NCI-H524 treated with DMSO at 0.1 percent for 48 hours (cell line): ENCODE measurements at regions not wholly inside any gene's neighbourhood (a gene's known extent, or its start where the extent isn't known, plus 50 kb on each side); places are given as distances from the start of the nearest gene placed in this dataset.
"Not testable (repeated sequence)": the region's sequence is repeated elsewhere in the genome, so short reads cannot be mapped to it uniquely, and the experiment has no call there.

Experiments
- DNase-seq: peaks from one replicate; lab custom pipeline; 2025; lab: John Stamatoyannopoulos, UW

GRCh38 chr10:35263827-35264226 is 72.5 kb upstream of the CCNY start:
- DNase-seq, result not testable (repeated sequence)

DNA sequence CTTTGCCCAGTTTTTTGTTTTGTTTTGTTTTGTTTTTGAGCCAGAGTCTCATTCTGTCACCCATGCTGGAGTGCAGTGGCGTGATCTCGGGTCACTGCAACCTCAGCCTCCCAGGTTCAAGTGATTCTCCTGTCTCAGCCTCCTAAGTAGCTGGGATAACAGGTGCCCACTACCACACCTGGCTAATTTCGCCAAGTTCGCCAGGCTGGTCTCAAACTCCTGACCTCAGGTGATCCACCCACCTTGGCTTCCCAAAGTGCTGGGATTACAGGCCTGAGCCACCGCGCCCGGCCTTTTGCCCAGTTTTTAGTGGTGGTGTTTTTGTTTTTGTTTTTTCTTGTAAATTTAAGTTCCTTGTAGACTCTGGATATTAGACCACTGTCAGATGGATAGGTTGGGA is 71.7 kb upstream of the CCNY start:
- not testable (repeated sequence) for DNase-seq

DNA sequence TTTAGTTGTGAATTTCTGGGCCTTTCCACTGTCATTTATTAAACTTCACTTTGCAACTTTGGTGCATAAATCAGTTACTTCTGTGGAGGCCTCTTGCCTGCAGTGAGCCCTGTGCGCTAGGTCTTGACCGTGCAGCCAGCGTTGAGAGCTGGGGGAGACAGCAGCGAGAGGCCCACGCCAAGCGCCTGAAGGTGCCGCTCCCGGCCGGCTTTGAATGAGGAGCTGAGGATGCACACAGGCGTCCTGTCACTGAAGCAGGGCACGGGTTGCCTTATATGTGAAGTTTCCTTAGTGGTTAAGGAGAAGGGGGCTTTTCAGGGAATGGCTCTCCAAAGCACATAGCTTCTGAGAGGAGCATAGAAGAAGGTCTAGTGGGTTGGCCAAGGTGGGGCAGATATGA is 70.9 kb upstream of the CCNY start:
- no peak for DNase-seq

GRCh38 chr10:35268323-35268722 is 68.0 kb upstream of the CCNY start:
- no peak for DNase-seq

DNA sequence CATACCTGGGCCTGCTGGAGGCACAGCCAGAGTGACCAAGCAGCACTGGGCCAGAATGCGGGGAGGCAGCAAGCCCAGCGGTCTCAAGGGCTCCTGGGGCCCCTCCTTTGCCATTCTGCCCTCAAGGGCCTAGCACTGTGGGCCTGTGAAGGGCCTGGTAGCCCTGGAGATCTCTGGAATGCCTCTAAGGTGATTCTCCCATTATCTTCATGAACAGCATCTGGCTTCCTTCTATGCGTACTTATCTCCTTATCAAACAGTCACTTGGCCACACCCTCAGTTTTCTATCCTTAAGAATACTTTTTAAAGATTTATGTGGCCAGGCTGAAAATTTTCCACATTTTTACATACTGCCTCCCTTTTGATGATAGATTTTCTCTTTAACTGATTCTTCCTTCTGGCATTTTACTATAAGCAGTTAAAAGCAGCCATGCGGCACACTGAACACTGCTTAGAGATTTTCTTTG is 67.5 kb upstream of the CCNY start:
- DNase-seq, result no peak

DNA sequence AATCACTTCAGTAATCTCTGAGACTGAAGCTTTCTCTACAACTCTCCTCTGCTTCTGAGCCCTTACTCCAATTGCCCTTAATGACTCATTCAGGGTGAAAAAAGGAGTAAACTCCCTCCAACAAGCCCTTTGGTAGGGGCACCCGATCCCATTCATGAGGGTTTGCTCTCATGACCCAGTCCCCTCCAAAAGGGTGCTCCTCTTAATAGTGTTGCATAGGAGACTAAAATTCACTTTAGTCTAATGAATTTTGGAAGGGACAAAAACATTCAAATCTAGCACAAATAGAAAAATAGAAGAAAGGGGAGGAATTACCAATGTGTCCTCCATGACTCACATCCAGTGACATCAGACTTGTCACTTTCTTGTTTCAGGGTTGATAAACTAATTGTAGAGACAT is 66.2 kb upstream of the CCNY start:
- no peak for DNase-seq

- peak; percentile 76 for DNase-seq
Observed at GRCh38 chr10:35271086-35271858, 65.0 kb upstream of the CCNY start.

DNA sequence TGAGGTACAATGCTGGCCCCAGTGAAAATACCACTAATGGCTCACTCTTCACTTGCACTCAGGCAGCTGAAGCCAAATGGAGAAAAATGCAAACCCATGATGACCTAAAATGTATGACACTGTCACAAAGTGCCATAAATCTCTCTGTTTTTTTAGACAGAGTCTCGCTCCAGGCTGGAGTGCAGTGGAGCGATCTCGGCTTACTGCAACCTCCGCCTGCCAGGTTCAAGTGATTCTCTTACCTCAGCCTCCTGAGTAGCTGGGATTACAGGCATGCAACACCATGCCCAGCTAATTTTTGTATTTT is 64.5 kb upstream of the CCNY start:
- not testable (repeated sequence) for DNase-seq

DNA sequence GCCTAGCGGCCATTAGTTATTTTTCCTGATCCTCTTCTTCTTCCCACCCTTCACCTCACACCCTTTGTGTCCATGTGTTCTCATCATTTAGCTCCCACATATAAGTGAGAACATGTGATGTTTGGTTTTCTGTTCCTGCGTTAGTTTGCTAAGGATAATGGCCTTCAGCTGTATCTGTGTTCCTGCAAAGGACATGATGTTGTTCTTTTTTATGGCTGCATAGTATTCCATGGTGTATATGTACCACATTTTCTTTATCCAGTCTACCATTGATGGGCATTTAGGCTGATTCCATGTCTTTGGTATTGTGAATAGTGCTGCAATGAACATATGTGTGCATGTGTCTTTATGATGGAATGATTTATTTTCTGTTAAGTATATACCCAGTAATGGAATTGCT is 63.9 kb upstream of the CCNY start:
- not testable (repeated sequence) for DNase-seq

DNA sequence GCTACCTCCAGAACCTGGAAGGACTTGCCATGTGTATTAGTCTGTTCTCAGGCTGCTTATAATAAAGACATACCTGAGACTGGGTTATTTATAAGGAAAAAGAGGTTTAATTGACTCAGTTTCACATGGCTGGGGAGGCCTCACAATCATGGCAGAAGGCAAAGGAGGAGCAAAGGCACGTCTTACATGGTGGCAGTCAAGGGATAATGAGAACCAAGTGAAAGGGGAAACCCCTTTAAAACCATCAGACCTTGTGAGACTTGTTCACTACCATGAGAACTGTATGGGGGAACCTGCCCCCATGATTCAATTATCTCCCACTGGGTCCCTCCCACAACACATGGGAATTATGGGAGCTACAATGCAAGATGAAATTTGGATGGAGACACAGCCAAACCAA is 62.3 kb upstream of the CCNY start:
- DNase-seq, result not testable (repeated sequence)

- DNase-seq, result peak; percentile 90
Observed at GRCh38 chr10:35274498-35275060, 61.7 kb upstream of the CCNY start.

- no peak for DNase-seq
Observed at GRCh38 chr10:35276889-35277288, 59.4 kb upstream of the CCNY start.

GRCh38 chr10:35280246-35280645 is 56.1 kb upstream of the CCNY start:
- DNase-seq, result not testable (repeated sequence)
